ENCODE measurements at regions not wholly inside any gene's neighbourhood (a gene's known extent, or its start where the extent isn't known, plus 50 kb on each side); places are given as distances from the start of the nearest gene placed in this dataset.

DNA sequence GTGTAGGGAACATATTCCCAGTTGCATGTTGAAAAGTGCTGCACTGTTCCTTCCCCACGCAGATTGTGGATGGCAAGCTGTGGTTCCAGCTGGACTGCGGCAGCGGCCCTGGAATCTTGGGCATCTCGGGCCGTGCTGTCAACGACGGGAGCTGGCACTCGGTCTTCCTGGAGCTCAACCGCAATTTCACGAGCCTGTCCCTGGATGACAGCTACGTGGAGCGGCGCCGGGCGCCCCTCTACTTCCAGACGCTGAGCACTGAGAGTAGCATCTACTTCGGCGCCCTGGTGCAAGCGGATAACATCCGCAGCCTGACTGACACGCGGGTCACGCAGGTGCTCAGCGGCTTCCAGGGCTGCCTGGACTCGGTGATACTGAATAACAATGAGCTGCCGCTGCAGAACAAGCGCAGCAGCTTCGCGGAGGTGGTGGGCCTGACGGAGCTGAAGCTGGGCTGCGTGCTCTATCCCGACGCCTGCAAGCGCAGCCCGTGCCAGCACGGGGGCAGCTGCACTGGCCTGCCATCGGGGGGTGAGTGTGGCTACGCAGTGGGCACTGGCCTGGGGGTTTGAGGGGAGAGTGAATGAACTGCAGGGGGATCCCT, 102.7 kb upstream of the MTNR1B start (continued):
- TF ChIP-seq, protein P1, sequence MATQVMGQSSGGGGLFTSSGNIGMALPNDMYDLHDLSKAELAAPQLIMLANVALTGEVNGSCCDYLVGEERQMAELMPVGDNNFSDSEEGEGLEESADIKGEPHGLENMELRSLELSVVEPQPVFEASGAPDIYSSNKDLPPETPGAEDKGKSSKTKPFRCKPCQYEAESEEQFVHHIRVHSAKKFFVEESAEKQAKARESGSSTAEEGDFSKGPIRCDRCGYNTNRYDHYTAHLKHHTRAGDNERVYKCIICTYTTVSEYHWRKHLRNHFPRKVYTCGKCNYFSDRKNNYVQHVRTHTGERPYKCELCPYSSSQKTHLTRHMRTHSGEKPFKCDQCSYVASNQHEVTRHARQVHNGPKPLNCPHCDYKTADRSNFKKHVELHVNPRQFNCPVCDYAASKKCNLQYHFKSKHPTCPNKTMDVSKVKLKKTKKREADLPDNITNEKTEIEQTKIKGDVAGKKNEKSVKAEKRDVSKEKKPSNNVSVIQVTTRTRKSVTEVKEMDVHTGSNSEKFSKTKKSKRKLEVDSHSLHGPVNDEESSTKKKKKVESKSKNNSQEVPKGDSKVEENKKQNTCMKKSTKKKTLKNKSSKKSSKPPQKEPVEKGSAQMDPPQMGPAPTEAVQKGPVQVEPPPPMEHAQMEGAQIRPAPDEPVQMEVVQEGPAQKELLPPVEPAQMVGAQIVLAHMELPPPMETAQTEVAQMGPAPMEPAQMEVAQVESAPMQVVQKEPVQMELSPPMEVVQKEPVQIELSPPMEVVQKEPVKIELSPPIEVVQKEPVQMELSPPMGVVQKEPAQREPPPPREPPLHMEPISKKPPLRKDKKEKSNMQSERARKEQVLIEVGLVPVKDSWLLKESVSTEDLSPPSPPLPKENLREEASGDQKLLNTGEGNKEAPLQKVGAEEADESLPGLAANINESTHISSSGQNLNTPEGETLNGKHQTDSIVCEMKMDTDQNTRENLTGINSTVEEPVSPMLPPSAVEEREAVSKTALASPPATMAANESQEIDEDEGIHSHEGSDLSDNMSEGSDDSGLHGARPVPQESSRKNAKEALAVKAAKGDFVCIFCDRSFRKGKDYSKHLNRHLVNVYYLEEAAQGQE (IDR thresholded peaks at IDR 0.05; ENCODE audit: low read depth, low read length): no peak
- no peak for TF ChIP-seq EP300 (IDR thresholded peaks at IDR 0.05; ENCODE audit: borderline replicate concordance in 1 of 2, low read depth in 1 of 2, low read length in 1 of 2)

- CTCF ChIA-PET: interaction anchor here (1.0 kb wide), 1 partner anchor 10 kb away, joined by 5 read pairs; no protein-coding TSS in a partner anchor
- no peaks in the 10 kb centered on the region for H3F3A ChIP-seq (replicated peaks; ENCODE audit: insufficient read depth)
- no peaks in the 10 kb centered on the region for H3K9me2 ChIP-seq
- no peaks in the 10 kb centered on the region for H3K79me2 ChIP-seq (ENCODE audit: insufficient read depth)
- H3K4me3 ChIP-seq (ENCODE audit: low read depth in 2 of 2, low read length in 1 of 2): no peak overlapping the region
- POLR2A ChIA-PET: no interaction called here
- TF ChIP-seq FOXJ3 (CRISPR knock-in tag; IDR thresholded peaks at IDR 0.05) (no peak), ELF1 (IDR thresholded peaks at IDR 0.05) (no peak), FOXM1 (IDR thresholded peaks at IDR 0.05; ENCODE audit: low read depth) (no peak), USF2 (IDR thresholded peaks at IDR 0.05; ENCODE audit: borderline replicate concordance, low read depth, low read length) (no peak), YY1 (IDR thresholded peaks at IDR 0.05; ENCODE audit: low read depth) (no peak), SMC3 (IDR thresholded peaks at IDR 0.05; ENCODE audit: low read depth, low read length) (no peak), RXRA (IDR thresholded peaks at IDR 0.05; ENCODE audit: borderline replicate concordance, low read depth) (no peak), EP300 (IDR thresholded peaks at IDR 0.05; ENCODE audit: borderline replicate concordance in 1 of 2, low read depth in 1 of 2, low read length in 1 of 2) (no peak), GABPA (IDR thresholded peaks at IDR 0.05; ENCODE audit: low read depth) (no peak), TCF12 (IDR thresholded peaks at IDR 0.05) (no peak), RCOR1 (IDR thresholded peaks at IDR 0.05; ENCODE audit: low read length) (no peak), RAD21 (IDR thresholded peaks at IDR 0.05; ENCODE audit: low read length) (no peak)
- no peaks in the 10 kb centered on the region for H3K36me3 ChIP-seq (replicated peaks in 1 of 2; ENCODE audit: control insufficient read depth in 1 of 2, insufficient read depth in 2 of 2, low read length in 1 of 2)
- no peak overlapping the region for H3K27ac ChIP-seq (ENCODE audit: low read depth in 2 of 2, low read length in 1 of 2)
- H2AFZ ChIP-seq (ENCODE audit: low read depth): no peak overlapping the region
- H3K4me2 ChIP-seq: no peak overlapping the region
- H4K20me1 ChIP-seq (ENCODE audit: insufficient read depth): no peaks in the 10 kb centered on the region
- H3K9ac ChIP-seq: no peak overlapping the region
- no peak for DNase-seq
- no peaks in the 10 kb centered on the region for H3K9me3 ChIP-seq
- 68% methylated on average over 9 of the region's 9 CpGs for WGBS (ENCODE audit: low lambda C conversion rate)
- H3K4me1 ChIP-seq (ENCODE audit: control insufficient read depth in 1 of 2, insufficient read depth in 2 of 2, low read depth in 1 of 2, low read length in 1 of 2): no peaks in the 10 kb centered on the region
- no peaks in the 10 kb centered on the region for H3K27me3 ChIP-seq (ENCODE audit: insufficient read depth)
Measured at GRCh38 chr11:92867913-92868619, 101.4 kb upstream of the MTNR1B start.

Data from SK-N-SH (cell line).